ENCODE measurements at regions not wholly inside any gene's neighbourhood (a gene's known extent, or its start where the extent isn't known, plus 50 kb on each side); places are given as distances from the start of the nearest gene placed in this dataset.

GRCh38 chr17:37839196-37839978 is 84.8 kb upstream of the TBC1D3K start:
- WGBS, 2 experiments (ENCODE audit: extremely low coverage in 2 of 2, insufficient read length in 1 of 2) = 86% methylated on average over 3 of the region's 14 CpGs; no CpG with 5 or more reads in 1 of the 2 experiments
- Histone ChIP-seq H3K4me1 (ENCODE audit: control insufficient read depth, insufficient read depth, low read length) (no peaks in the 10 kb centered on the region), H4K20me1 (ENCODE audit: insufficient read depth, low read length) (no peaks in the 10 kb centered on the region), H3K27me3 (ENCODE audit: control insufficient read depth, insufficient read depth, low read length) (peaks cover 22% of the 10 kb centered on the region), H3K14ac (replicated peaks; ENCODE audit: low read depth, low read length) (no peak overlapping the region), H2BK120ac (ENCODE audit: low read depth, low read length) (no peak overlapping the region), H2BK5ac (ENCODE audit: low read depth, low read length, poor library complexity, severe bottlenecking) (no peak overlapping the region), H3K79me1 (ENCODE audit: low read depth in 1 of 2, low read length in 2 of 2) (no peaks in the 10 kb centered on the region), H3K9ac (ENCODE audit: low read depth, low read length) (no peak overlapping the region), H3K36me3 (ENCODE audit: control insufficient read depth, insufficient read depth, low read length) (no peaks in the 10 kb centered on the region), H3K4ac (ENCODE audit: low read depth, low read length) (no peak overlapping the region), H2AFZ (replicated peaks; ENCODE audit: low read length, poor library complexity) (no peak overlapping the region), H4K8ac (ENCODE audit: low read depth in 2 of 2, low read length in 2 of 2) (no peak overlapping the region), H3K23ac (ENCODE audit: low read depth, low read length) (no peak overlapping the region), H3K56ac (ENCODE audit: extremely low read depth, insufficient read depth, low read length) (no peak overlapping the region), H4K91ac (ENCODE audit: insufficient read depth, low read depth, low read length) (no peak overlapping the region), H2AK5ac (ENCODE audit: low read depth, low read length) (no peak overlapping the region), H3K9me3 (ENCODE audit: control insufficient read depth, insufficient read depth, low read length) (no peaks in the 10 kb centered on the region), H3K18ac (ENCODE audit: low read depth, low read length) (no peak overlapping the region), H2BK20ac (ENCODE audit: low read depth, low read length) (no peak overlapping the region), H4K5ac (ENCODE audit: low read depth, low read length) (no peak overlapping the region), H3K27ac (ENCODE audit: insufficient read depth, low read length) (no peak overlapping the region), H3K4me3 (ENCODE audit: insufficient read depth, low read depth, low read length) (no peak overlapping the region), H2BK15ac (ENCODE audit: low read depth, low read length) (no peak overlapping the region), H3K4me2 (ENCODE audit: low read depth, low read length) (no peak overlapping the region), H2AK9ac (replicated peaks; ENCODE audit: low read depth, low read length, poor library complexity) (no peak overlapping the region), H3K9me1 (ENCODE audit: insufficient read depth, low read length) (0 out of 2 replicates have a peak, but pooled peaks cover 3% of the 10 kb centered on the region)
- ATAC-seq (ENCODE audit: low read depth) = no peak
- POLR2A ChIA-PET (ENCODE audit: unreplicated experiment) = no interaction called here
- no TSS peak for BruUV-seq (replicated peaks)
- in situ Hi-C loops (cut with MboI; ENCODE audit: low sequenced_read_pairs) (no loop called here), intact Hi-C loops (cut with micrococcal nuclease) (no loop called here), dilution Hi-C loops (cut with HindIII; ENCODE audit: low sequenced_read_pairs, unreplicated experiment) (no loop called here)
- DNase-seq = no peak
- TF ChIP-seq RAD21 (IDR thresholded peaks at IDR 0.05; ENCODE audit: low read length) = no peak
- TF ChIP-seq FOS (IDR thresholded peaks at IDR 0.05; ENCODE audit: low read depth, low read length) = no peak
- TF ChIP-seq CTCF (conservative IDR thresholded peaks at IDR 0.05; ENCODE audit: low read depth, low read length) = no peak
- TF ChIP-seq MAFK (IDR thresholded peaks at IDR 0.05; ENCODE audit: low read depth, low read length) = no peak
- no peak for TF ChIP-seq CEBPB (IDR thresholded peaks at IDR 0.05; ENCODE audit: low read depth, low read length)
- TF ChIP-seq CHD1 (IDR thresholded peaks at IDR 0.05; ENCODE audit: low read depth, low read length) = no peak
- no peak for TF ChIP-seq MAZ (IDR thresholded peaks at IDR 0.05; ENCODE audit: borderline replicate concordance, low read depth, low read length)
- TF ChIP-seq USF2 (IDR thresholded peaks at IDR 0.05; ENCODE audit: low read depth, low read length) = no peak
- TF ChIP-seq POLR2A (IDR thresholded peaks at IDR 0.05; ENCODE audit: low read depth, low read length) = no peak
- no peak for TF ChIP-seq SMC3 (IDR thresholded peaks at IDR 0.05; ENCODE audit: low read depth, low read length)
- TF ChIP-seq RCOR1 (IDR thresholded peaks at IDR 0.05; ENCODE audit: insufficient replicate concordance, low read length) = no peak
- TF ChIP-seq RFX5 (IDR thresholded peaks at IDR 0.05; ENCODE audit: low read depth, low read length) = no peak
- no peak for TF ChIP-seq MXI1 (IDR thresholded peaks at IDR 0.05; ENCODE audit: borderline replicate concordance, low read depth, low read length)
- no peak for TF ChIP-seq NFE2L2 (IDR thresholded peaks at IDR 0.05; ENCODE audit: low read depth, low read length)
- no peak for TF ChIP-seq ELK1 (IDR thresholded peaks at IDR 0.05; ENCODE audit: borderline replicate concordance, low read depth, low read length)
- TF ChIP-seq BHLHE40 (IDR thresholded peaks at IDR 0.05; ENCODE audit: low read depth, low read length) = no peak
- CTCF ChIA-PET = no interaction called here
